Lower lobe of right lung (tissue), 2 donors: ENCODE measurements at regions not wholly inside any gene's neighbourhood (a gene's known extent, or its start where the extent isn't known, plus 50 kb on each side); places are given as distances from the start of the nearest gene placed in this dataset.
"Not testable (repeated sequence)": the region's sequence is repeated elsewhere in the genome, so short reads cannot be mapped to it uniquely, and the experiment has no call there.

ENCODE experiments used
- ATAC-seq, 2 donors: fragments of 200-7000 bp; cut with Tn5 transposase; one replicate each; pipeline ENCODE4 v1.9.1; 2020 to 2022; ENCODE audit warnings: mild to moderate bottlenecking in 2 of 2, moderate library complexity in 2 of 2
- DNase-seq: peaks from one replicate; pipeline ENCODE4 v3.0.0-alpha.2; 2020
- H3K27ac ChIP-seq: fragments of 200-600 bp; one replicate; pipeline ENCODE4 v1.8.0; 2022
- H3K27me3 ChIP-seq: fragments of 200-600 bp; one replicate; pipeline ENCODE4 v1.8.0; 2022; ENCODE audit warnings: low read depth
- H3K36me3 ChIP-seq: fragments of 200-600 bp; one replicate; pipeline ENCODE4 v1.8.0; 2022; ENCODE audit warnings: mild to moderate bottlenecking
- H3K4me1 ChIP-seq: fragments of 200-600 bp; one replicate; pipeline ENCODE4 v1.8.0; 2022
- H3K4me3 ChIP-seq: fragments of 200-600 bp; one replicate; pipeline ENCODE4 v1.8.0; 2022; ENCODE audit warnings: mild to moderate bottlenecking
- H3K9me3 ChIP-seq: fragments of 200-600 bp; one replicate; pipeline ENCODE4 v1.8.0; 2022
- intact Hi-C: fragments of 100-400 bp; cut with DNase I; formaldehyde crosslinking; loops from one replicate; pipeline ENCODE4 v1.11.0; 2022
- TF ChIP-seq, protein P1 (sequence below): fragments of 200-600 bp; IDR thresholded peaks from one replicate; pipeline ENCODE4 v1.8.0; 2022; ENCODE audit warnings: antibody characterized with exemption, mild to moderate bottlenecking
- donor health status: DM: no; HTN: yes; CAD: no; lungs with severe emphysema.

DNA sequence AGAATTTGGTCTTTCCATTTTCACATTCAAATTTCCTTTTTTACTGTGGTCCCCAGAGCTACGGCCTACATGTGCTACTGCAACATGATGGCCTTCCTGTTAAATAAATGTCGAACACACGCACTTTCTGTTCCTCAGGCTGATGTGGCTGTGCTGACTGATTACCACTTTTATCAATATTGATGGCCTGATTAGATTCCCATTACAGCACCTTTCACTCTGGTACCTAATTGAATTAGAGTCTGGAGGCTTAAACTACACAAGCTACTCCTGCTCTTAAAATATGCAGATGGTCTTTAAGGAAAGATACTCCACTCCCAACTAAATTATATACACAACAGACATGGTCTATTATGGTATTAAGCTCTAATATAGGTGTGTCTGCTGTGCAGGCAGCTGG, 301.6 kb downstream of the FRK start:
- intact Hi-C loops = no loop called here
- Histone ChIP-seq H3K27me3 (no peaks in the 10 kb centered on the region), H3K9me3 (no peaks in the 10 kb centered on the region), H3K4me3 (no peak overlapping the region), H3K27ac (no peak overlapping the region), H3K36me3 (no peaks in the 10 kb centered on the region), H3K4me1 (no peaks in the 10 kb centered on the region)
- TF ChIP-seq, protein P1, sequence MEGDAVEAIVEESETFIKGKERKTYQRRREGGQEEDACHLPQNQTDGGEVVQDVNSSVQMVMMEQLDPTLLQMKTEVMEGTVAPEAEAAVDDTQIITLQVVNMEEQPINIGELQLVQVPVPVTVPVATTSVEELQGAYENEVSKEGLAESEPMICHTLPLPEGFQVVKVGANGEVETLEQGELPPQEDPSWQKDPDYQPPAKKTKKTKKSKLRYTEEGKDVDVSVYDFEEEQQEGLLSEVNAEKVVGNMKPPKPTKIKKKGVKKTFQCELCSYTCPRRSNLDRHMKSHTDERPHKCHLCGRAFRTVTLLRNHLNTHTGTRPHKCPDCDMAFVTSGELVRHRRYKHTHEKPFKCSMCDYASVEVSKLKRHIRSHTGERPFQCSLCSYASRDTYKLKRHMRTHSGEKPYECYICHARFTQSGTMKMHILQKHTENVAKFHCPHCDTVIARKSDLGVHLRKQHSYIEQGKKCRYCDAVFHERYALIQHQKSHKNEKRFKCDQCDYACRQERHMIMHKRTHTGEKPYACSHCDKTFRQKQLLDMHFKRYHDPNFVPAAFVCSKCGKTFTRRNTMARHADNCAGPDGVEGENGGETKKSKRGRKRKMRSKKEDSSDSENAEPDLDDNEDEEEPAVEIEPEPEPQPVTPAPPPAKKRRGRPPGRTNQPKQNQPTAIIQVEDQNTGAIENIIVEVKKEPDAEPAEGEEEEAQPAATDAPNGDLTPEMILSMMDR = no peak
- no peak for DNase-seq
- no peak for ATAC-seq

DNA sequence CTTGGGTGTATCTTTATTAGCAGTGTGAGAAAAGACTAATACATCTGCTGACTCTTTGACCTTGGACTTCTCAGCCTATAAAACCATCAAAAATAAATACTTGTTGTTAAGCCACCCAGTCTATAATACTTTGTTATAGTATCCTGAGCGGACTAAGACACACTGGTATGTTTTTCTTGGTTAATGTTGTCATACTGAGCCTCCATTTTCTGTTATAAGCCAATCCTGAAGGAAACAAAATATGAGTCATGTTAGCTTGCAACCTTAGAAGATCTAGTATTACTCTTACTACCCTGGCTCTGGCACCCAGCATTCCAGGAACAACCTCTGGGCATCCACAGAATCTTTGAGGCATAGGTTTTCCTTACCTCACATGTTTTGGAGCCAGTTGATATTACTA, 307.2 kb downstream of the FRK start:
- H3K36me3 ChIP-seq = no peaks in the 10 kb centered on the region

GRCh38 chr6:115750946-115751345, 309.7 kb downstream of the FRK start:
- TF ChIP-seq, protein P1 = no peak
- Histone ChIP-seq H3K4me3 (no peak overlapping the region), H3K27me3 (no peaks in the 10 kb centered on the region), H3K36me3 (no peaks in the 10 kb centered on the region), H3K4me1 (no peaks in the 10 kb centered on the region), H3K27ac (no peak overlapping the region), H3K9me3 (no peaks in the 10 kb centered on the region)
- DNase-seq (no peak), ATAC-seq (no peak)
- intact Hi-C loops = no loop called here

More for the DNA sequence above, 307.2 kb downstream of the FRK start:
- Histone ChIP-seq H3K4me1 (no peaks in the 10 kb centered on the region), H3K27me3 (no peaks in the 10 kb centered on the region), H3K27ac (no peak overlapping the region), H3K4me3 (no peak overlapping the region), H3K9me3 (no peaks in the 10 kb centered on the region)
- ATAC-seq (no peak), DNase-seq (no peak)
- TF ChIP-seq, protein P1 = no peak
- intact Hi-C loops = no loop called here

DNA sequence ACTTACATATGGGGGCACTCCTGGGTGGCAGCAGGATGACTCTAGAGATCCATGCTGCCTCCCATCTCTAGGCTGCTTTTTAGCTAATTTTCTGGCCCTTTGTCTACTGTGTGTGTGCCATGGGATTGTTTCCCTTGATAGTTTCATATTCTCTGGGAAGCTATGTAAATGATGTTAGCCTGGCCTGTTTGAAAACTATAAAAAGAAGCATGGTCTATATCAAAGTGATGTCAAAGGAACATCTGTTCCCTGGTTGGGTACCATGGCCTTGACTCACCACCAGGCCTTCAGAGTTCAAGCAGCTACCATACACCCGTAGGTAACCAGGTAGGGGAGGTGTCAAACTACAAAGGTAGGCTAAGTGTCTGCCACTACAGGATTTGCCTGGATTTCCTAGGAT, 310.4 kb downstream of the FRK start:
- no peak for DNase-seq
- no peaks in the 10 kb centered on the region for H3K36me3 ChIP-seq
- H3K4me1 ChIP-seq = no peaks in the 10 kb centered on the region
- no peaks in the 10 kb centered on the region for H3K9me3 ChIP-seq
- no peak overlapping the region for H3K27ac ChIP-seq
- TF ChIP-seq, protein P1 = no peak
- intact Hi-C loops = no loop called here
- no peak for ATAC-seq
- H3K4me3 ChIP-seq = no peak overlapping the region
- H3K27me3 ChIP-seq = no peaks in the 10 kb centered on the region

GRCh38 chr6:115747719-115748118, 313.0 kb downstream of the FRK start:
- DNase-seq = no peak
- TF ChIP-seq, protein P1 = no peak
- intact Hi-C loops = no loop called here
- Histone ChIP-seq H3K36me3 (no peaks in the 10 kb centered on the region), H3K27me3 (no peaks in the 10 kb centered on the region), H3K9me3 (no peaks in the 10 kb centered on the region), H3K4me3 (no peak overlapping the region), H3K27ac (no peak overlapping the region), H3K4me1 (no peaks in the 10 kb centered on the region)
- ATAC-seq = no peak

- H3K4me3 ChIP-seq, H3K9me3 ChIP-seq, ATAC-seq, H3K27ac ChIP-seq, intact Hi-C loops, H3K27me3 ChIP-seq, H3K4me1 ChIP-seq, H3K36me3 ChIP-seq, DNase-seq: not testable (repeated sequence)
These were observed 314.1 kb downstream of the FRK start for GRCh38 chr6:115746583-115746982.
